BJ (cell line): ENCODE measurements at regions not wholly inside any gene's neighbourhood (a gene's known extent, or its start where the extent isn't known, plus 50 kb on each side); places are given as distances from the start of the nearest gene placed in this dataset.

Source experiments
- CTCF ChIA-PET: fragments of 350-600 bp; formaldehyde crosslinking; extraction: SDS; loops from one replicate; lab custom pipeline; 2021; ENCODE audit warnings: antibody characterized with exemption, inconsistent platforms; lab: Yijun Ruan, JAX
- POLR2A ChIA-PET: fragments of 300-600 bp; sonication (Branson Sonifier 250); formaldehyde crosslinking; extraction: SDS; loops from one replicate; lab custom pipeline; 2021; ENCODE audit warnings: antibody characterized with exemption; lab: Charles Lee
- DNase-seq: peaks from one replicate; pipeline ENCODE4 v3.0.0-alpha.2; 2011; ENCODE audit warnings: low read depth
- H3K27me3 ChIP-seq: 2 replicates; pipeline ENCODE4 v1.6.0; 2011; ENCODE audit warnings: low read length; ENCODE audit not compliant: control insufficient read depth, insufficient read depth
- H3K36me3 ChIP-seq: 2 replicates; pipeline ENCODE4 v1.5.1; 2011; ENCODE audit warnings: low read length; ENCODE audit not compliant: control insufficient read depth, insufficient read depth
- H3K4me3 ChIP-seq: 2 replicates; pipeline ENCODE4 v1.5.1; 2011; ENCODE audit warnings: low read depth, mild to moderate bottlenecking, control low read depth, low read length
- CTCF ChIP-seq: IDR thresholded peaks from 2 replicates; pipeline ENCODE4 v1.5.1; 2011; ENCODE audit warnings: low read depth, mild to moderate bottlenecking, control low read depth, inconsistent platforms, low read length, moderate library complexity; ENCODE audit not compliant: insufficient read depth

- no peak for DNase-seq
- Histone ChIP-seq H3K36me3 (no peaks in the 10 kb centered on the region), H3K27me3 (no peaks in the 10 kb centered on the region), H3K4me3 (no peak overlapping the region)
- ChIA-PET POLR2A (no interaction called here), CTCF (no interaction called here)
- TF ChIP-seq CTCF, result no peak
These were observed 272.1 kb upstream of the SEL1L start for GRCh38 chr14:81805785-81806184.

GRCh38 chr14:81811705-81812269, 278.1 kb upstream of the SEL1L start:
- no peaks in the 10 kb centered on the region for H3K27me3 ChIP-seq
- no peak overlapping the region for H3K4me3 ChIP-seq
- ChIA-PET POLR2A (no interaction called here), CTCF (no interaction called here)
- TF ChIP-seq CTCF, result no peak
- DNase-seq, result no peak
- H3K36me3 ChIP-seq, result no peaks in the 10 kb centered on the region

GRCh38 chr14:81818271-81818670, 284.6 kb upstream of the SEL1L start:
- H3K27me3 ChIP-seq, result no peaks in the 10 kb centered on the region
- no peak for TF ChIP-seq CTCF
- CTCF ChIA-PET, result no interaction called here

GRCh38 chr14:81819344-81819743, 285.7 kb upstream of the SEL1L start:
- TF ChIP-seq CTCF, result no peak
- POLR2A ChIA-PET, result no interaction called here
- DNase-seq, result no peak
- no peaks in the 10 kb centered on the region for H3K27me3 ChIP-seq
- no peaks in the 10 kb centered on the region for H3K36me3 ChIP-seq
- CTCF ChIA-PET, result no interaction called here
- H3K4me3 ChIP-seq, result no peak overlapping the region

More at GRCh38 chr14:81818271-81818670, 284.6 kb upstream of the SEL1L start:
- POLR2A ChIA-PET, result no interaction called here
- Histone ChIP-seq H3K4me3 (no peak overlapping the region), H3K36me3 (no peaks in the 10 kb centered on the region)
- no peak for DNase-seq

GRCh38 chr14:81819910-81820309, 286.3 kb upstream of the SEL1L start:
- TF ChIP-seq CTCF, result no peak
- ChIA-PET CTCF (no interaction called here), POLR2A (no interaction called here)
- no peak for DNase-seq
- Histone ChIP-seq H3K4me3 (no peak overlapping the region), H3K27me3 (no peaks in the 10 kb centered on the region), H3K36me3 (no peaks in the 10 kb centered on the region)
